Naive B cell (primary cell): ENCODE measurements at regions not wholly inside any gene's neighbourhood (a gene's known extent, or its start where the extent isn't known, plus 50 kb on each side); places are given as distances from the start of the nearest gene placed in this dataset.
A peak's percentile ranks its signal among the peaks of the same experiment; 100 is the strongest.

Source experiments
- ATAC-seq, 2 donors: fragments of 150-1000 bp; cut with Tn5 transposase; 2 replicates each; pipeline ENCODE4 v1.10.0; 2021; ENCODE audit warnings: low read depth in 2 of 2, mild to moderate bottlenecking in 2 of 2, moderate library complexity in 2 of 2
- DNase-seq: peaks from one replicate; pipeline ENCODE4 v3.0.0; 2022
- H3K27ac Mint-ChIP-seq, 6 donors: one replicate each; pipeline ENCODE4 v1.8.0; 2020 to 2022; ENCODE audit warnings: mild to moderate bottlenecking in 6 of 6, mixed read lengths in 6 of 6, moderate library complexity in 5 of 6, inconsistent platforms in 2 of 6
- H3K27me3 Mint-ChIP-seq, 3 donors: one replicate each; pipeline ENCODE4 v1.8.0; 2021 to 2022; ENCODE audit warnings: mixed read lengths in 3 of 3, mild to moderate bottlenecking in 1 of 3
- H3K36me3 Mint-ChIP-seq, 2 donors: one replicate each; pipeline ENCODE4 v1.8.0; 2020 to 2022; ENCODE audit warnings: mixed read lengths in 2 of 2, inconsistent platforms in 1 of 2, mild to moderate bottlenecking in 1 of 2
- H3K4me1 Mint-ChIP-seq, 3 donors: one replicate each; pipeline ENCODE4 v1.8.0; 2020 to 2022; ENCODE audit warnings: mixed read lengths in 3 of 3, inconsistent platforms in 1 of 3, mild to moderate bottlenecking in 1 of 3, moderate library complexity in 1 of 3
- H3K4me3 Mint-ChIP-seq, 8 donors: one replicate each; pipeline ENCODE4 v1.8.0; 2020 to 2022; ENCODE audit warnings: mild to moderate bottlenecking in 8 of 8, mixed read lengths in 8 of 8, moderate library complexity in 8 of 8, inconsistent platforms in 2 of 8
- H3K9me3 Mint-ChIP-seq, 7 donors: one replicate each; pipeline ENCODE4 v1.8.0; 2020 to 2022; ENCODE audit warnings: mixed read lengths in 7 of 7, mild to moderate bottlenecking in 5 of 7, inconsistent platforms in 2 of 7, moderate library complexity in 1 of 7

DNA sequence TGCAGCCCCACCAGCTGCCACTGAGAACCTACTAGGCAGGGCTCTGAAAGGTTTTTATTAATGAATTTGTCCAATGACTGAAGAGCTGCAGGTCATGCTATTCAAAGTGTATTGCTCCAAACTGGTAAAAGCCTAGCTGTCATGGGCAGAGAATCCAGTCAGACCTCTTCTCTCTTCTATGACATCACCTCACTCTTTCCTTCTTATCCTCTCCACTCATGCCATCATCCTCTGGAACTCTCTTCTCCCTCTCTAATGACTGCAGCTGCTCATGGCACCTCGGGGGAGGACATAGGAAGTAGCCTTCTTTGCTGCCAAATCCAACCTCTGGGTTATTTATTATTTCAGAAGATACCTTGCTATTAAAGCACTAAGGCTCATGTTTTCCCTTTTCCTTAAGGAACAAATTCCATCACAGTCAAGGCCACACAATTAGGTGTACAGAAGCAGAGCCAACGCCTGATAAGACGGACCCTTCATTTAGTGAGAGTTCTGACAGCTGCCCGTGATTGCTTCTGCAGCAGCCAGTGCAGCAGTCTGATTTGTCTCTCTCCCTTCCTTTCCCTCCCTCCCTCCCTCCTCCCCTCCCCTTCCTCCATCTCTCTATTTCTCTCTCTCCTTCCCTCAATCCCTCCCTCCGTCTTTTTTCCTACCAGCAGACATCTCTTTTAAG is 87.0 kb upstream of the ONECUT1 start:
- Mint-ChIP-seq H3K4me3 (no peak overlapping the region), H3K36me3 (no peaks in the 10 kb centered on the region), H3K4me1 (no peaks in the 10 kb centered on the region), H3K9me3 (peaks cover 0 to 2% (median 0%) of the 10 kb centered on the region in 7 donors), H3K27ac (no peak overlapping the region), H3K27me3 (peaks cover 17 to 30% (median 18%) of the 10 kb centered on the region in 3 donors)
- ATAC-seq (no peak), DNase-seq (no peak)

DNA sequence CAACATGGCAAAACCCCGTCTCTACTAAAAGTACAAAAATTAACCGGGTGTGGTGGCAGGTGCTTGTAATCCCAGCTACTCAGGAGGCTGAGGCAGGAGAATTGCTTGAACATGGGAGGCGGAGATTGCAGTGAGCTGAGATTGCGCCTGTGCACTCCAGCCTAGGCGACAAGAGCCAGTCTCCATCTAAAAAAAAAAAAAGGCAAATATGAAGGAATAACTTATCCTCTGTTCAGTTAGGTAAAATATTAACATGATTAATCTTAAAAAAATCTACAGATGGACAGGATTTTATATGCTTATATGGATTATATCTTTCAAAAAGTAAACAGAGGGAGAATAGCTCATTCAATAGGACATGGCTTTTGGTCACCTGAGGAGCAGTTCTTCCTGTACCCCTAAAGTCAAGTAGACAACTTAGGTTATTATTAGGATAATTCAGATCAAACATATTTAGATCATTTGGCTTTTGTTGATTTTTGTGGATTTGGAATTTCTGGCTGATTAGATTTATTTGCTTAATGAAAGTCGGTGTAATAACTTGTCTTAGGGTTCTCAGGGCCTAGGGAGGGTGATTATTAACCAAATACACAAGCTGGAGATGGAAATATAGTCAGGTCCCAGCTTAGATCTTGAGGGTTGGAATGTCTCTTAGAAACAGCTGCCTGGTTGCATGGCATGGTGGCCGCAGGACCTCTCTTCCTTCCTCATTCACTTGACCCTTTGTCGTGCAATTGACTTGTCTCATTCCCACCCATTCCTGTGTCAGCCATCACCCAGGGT is 82.1 kb upstream of the ONECUT1 start:
- Mint-ChIP-seq H3K27me3 (peaks cover 24 to 36% (median 29%) of the 10 kb centered on the region in 3 donors), H3K27ac (peak overlapping the region in 1 of 6 donors; percentile 29), H3K4me3 (no peak overlapping the region), H3K4me1 (no peaks in the 10 kb centered on the region), H3K9me3 (peaks cover 0 to 6% (median under 1%) of the 10 kb centered on the region in 7 donors), H3K36me3 (peaks cover 0 to under 1% of the 10 kb centered on the region in 2 donors)
- DNase-seq = no peak
- ATAC-seq = no peak

DNA sequence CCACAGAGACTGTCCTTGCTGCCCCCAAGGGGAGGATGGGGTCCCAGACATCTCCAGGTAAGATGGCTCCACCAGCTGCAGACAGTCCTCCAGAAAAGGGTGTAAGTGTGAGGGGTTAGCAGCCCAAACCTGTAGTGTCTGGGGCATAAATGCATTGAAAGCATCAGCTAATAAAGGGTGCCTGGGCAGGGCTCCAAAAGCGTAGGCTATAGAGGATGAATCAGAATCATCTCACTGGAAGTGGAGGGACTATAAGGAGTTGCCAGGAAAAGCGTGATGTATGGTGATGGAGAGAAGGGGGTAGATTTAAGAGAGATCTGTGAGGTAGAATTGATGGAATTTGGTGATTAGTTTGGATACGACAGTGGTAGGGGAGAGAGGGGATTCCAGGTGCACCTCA is 79.9 kb upstream of the ONECUT1 start:
- no peak for ATAC-seq

DNA sequence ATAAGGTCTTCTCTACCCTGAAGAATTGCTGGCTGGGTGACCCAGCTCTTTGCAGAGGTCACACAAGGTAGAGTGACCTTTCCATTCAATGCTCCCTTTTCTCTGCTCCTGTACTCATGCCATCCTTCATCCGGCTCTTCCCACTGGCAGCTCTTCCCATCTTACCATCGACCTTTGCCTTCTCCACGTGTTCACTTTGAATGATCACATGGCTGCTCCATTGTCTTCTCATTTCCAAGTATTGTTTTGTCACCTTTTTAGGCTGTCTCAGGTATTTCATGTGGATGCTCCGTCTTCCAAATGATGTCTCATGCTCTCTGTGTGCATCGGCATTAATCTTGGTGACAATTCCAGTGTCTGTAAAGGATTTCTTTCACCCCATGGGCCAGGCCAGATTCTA is 76.6 kb upstream of the ONECUT1 start:
- H3K27ac Mint-ChIP-seq = no peak overlapping the region
- no peak for ATAC-seq

More for the DNA sequence above, 79.9 kb upstream of the ONECUT1 start:
- Mint-ChIP-seq H3K4me3 (no peak overlapping the region), H3K4me1 (no peaks in the 10 kb centered on the region), H3K27me3 (peaks cover 21 to 36% (median 27%) of the 10 kb centered on the region in 3 donors), H3K9me3 (peaks cover 8 to 25% (median 14%) of the 10 kb centered on the region in 7 donors), H3K36me3 (peaks cover 4 to 15% of the 10 kb centered on the region in 2 donors), H3K27ac (no peak overlapping the region)
- DNase-seq = no peak

DNA sequence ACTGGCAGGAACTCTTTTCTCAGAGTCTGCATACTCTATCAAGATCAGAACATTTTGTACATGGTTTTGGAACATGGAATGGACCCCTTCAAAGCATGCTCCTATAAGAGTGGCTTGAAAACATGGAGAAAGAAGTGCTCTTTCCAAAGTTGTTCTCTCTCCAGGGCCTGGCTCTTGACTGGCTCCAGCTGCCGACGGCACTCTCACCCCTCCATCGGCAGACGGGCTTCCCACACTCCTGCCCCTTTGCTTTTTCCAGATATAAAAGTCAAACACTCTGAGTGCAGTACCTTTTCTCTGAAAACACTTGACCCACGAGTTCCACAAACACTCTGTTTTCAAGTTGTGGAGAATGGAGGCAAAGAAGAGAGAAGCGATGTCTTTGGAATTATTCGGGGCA is 72.5 kb upstream of the ONECUT1 start:
- Mint-ChIP-seq H3K27ac (no peak overlapping the region), H3K9me3 (peaks cover 8 to 29% (median 14%) of the 10 kb centered on the region in 7 donors), H3K4me1 (no peaks in the 10 kb centered on the region), H3K4me3 (no peak overlapping the region), H3K36me3 (peaks cover 4 to 21% of the 10 kb centered on the region in 2 donors), H3K27me3 (peaks cover 7 to 20% (median 9%) of the 10 kb centered on the region in 3 donors)
- DNase-seq (no peak), ATAC-seq (no peak)

More for the DNA sequence above, 76.6 kb upstream of the ONECUT1 start:
- Mint-ChIP-seq H3K9me3 (peaks cover 8 to 30% (median 14%) of the 10 kb centered on the region in 7 donors), H3K36me3 (peaks cover 4 to 21% of the 10 kb centered on the region in 2 donors), H3K27me3 (peaks cover 19 to 41% (median 25%) of the 10 kb centered on the region in 3 donors), H3K4me3 (no peak overlapping the region), H3K4me1 (no peaks in the 10 kb centered on the region)
- DNase-seq = no peak

DNA sequence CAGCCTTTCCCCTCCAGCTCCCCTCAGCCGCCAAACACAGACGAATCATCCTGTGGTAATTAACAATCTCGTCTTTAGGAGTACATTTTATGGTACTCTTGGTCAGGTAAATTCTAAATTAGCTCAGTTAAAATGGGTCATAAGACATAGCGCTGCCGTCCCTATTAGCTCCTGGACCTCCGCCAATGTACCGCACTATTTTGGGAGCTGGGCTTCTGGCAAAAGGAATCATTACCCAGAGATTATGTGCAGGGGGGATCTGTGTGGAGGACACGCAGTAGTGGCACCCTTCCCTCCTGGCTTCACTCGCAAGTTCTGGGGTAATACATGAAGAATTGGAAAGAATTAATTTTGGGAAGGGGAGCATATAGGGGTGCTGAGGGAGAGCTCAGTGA is 68.6 kb upstream of the ONECUT1 start:
- no peak for ATAC-seq
- no peaks in the 10 kb centered on the region for H3K36me3 Mint-ChIP-seq
- no peaks in the 10 kb centered on the region for H3K4me1 Mint-ChIP-seq

DNA sequence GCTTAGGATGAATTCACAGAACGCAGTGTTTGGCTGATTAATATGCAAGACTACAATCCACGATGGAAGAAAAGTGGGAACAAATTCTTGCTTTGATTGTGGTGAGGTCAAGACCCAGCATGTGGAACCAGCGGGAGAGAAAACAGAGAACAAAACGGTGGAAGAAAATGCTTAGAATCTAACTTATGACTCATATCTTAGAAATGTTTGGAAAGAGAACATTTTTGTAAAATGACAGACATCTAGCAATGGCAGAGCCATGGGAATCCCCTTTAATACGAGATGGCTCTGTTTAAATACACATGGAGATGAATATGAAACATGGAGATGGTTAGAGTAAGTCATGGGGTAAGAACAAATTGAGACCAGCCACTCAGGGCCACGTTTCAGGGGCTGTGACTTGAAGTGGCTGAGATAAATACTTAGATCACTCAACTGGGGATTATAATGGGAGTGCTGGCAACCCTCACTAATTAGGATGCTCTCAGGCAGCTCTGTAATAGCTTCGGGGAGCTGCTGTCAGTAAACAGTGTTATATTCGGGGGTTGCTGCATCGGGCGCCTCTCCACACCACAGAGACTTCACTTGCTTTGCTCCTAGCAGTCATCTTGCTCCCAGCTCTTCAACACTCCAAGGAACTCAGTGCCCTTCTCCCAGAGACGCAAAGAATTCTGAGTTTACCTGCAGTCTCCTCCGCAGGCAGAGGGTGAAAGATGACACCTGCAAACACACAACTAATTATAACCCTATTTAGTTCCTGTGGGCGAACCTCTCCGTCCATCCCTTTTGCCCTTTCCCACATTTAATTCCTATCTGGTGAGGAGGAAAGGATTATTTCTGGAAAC is 68.0 kb upstream of the ONECUT1 start:
- H3K36me3 Mint-ChIP-seq = no peaks in the 10 kb centered on the region
- no peak for ATAC-seq
- peaks cover 27 to 33% (median 27%) of the 10 kb centered on the region in 3 donors for H3K27me3 Mint-ChIP-seq
- H3K9me3 Mint-ChIP-seq = peaks cover 0 to 2% (median 0%) of the 10 kb centered on the region in 7 donors
- no peak overlapping the region for H3K4me3 Mint-ChIP-seq
- no peaks in the 10 kb centered on the region for H3K4me1 Mint-ChIP-seq
- no peak overlapping the region for H3K27ac Mint-ChIP-seq
- DNase-seq = no peak

More for the DNA sequence above, 68.6 kb upstream of the ONECUT1 start:
- DNase-seq = no peak
- peaks cover 0 to 2% (median 0%) of the 10 kb centered on the region in 7 donors for H3K9me3 Mint-ChIP-seq
- H3K4me3 Mint-ChIP-seq = no peak overlapping the region
- H3K27me3 Mint-ChIP-seq = peaks cover 22 to 28% (median 28%) of the 10 kb centered on the region in 3 donors
- H3K27ac Mint-ChIP-seq = no peak overlapping the region

DNA sequence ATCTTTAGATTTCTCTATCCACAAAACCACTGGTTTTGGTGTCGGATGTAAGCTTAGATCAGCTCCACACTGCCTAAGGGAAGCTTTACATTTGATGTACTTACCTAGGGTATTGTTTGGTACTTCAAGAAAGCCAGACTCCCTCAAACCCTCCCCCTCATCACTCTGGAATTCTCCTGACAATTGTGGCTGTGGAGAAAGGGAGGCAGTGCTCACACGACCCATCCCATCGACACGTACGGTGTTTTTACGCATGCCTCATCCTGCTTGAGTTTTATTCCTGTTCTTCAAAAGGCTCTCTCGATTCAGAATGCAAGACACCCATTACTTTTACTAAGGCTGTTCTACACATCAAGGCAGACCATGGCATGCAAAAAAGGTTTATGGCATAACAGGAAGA is 67.3 kb upstream of the ONECUT1 start:
- no peak for ATAC-seq
- H3K36me3 Mint-ChIP-seq = no peaks in the 10 kb centered on the region
- H3K9me3 Mint-ChIP-seq = peaks cover 0 to 2% (median 0%) of the 10 kb centered on the region in 7 donors
- no peak for DNase-seq
- H3K4me1 Mint-ChIP-seq = no peaks in the 10 kb centered on the region
- H3K27me3 Mint-ChIP-seq = peaks cover 27 to 36% (median 29%) of the 10 kb centered on the region in 3 donors
- no peak overlapping the region for H3K27ac Mint-ChIP-seq
- no peak overlapping the region for H3K4me3 Mint-ChIP-seq

DNA sequence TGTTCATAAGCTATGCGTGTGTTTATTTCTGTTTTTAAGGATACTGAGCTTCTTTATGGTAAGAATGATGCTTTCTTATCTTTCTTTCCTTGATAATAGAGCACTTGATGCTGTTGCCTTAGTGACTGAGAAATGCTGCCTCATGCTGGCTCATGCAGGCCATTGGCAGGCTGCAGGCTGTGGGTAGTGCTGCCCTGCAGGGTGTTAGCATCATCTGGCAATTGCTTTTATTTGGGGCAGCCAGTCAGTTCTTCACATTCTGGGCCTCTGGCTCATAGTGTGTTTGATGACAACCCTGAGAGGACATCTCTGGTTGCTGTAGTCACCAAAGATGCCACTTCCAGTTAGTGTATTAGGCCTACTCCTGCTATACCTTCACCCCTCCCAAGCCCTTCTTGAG is 66.2 kb upstream of the ONECUT1 start:
- peaks cover 27 to 29% (median 29%) of the 10 kb centered on the region in 3 donors for H3K27me3 Mint-ChIP-seq
- no peak overlapping the region for H3K27ac Mint-ChIP-seq
- peaks cover 0 to 2% (median 0%) of the 10 kb centered on the region in 7 donors for H3K9me3 Mint-ChIP-seq
- no peak for DNase-seq
- H3K4me1 Mint-ChIP-seq = no peaks in the 10 kb centered on the region
- no peak for ATAC-seq
- H3K36me3 Mint-ChIP-seq = no peaks in the 10 kb centered on the region
- H3K4me3 Mint-ChIP-seq = no peak overlapping the region

DNA sequence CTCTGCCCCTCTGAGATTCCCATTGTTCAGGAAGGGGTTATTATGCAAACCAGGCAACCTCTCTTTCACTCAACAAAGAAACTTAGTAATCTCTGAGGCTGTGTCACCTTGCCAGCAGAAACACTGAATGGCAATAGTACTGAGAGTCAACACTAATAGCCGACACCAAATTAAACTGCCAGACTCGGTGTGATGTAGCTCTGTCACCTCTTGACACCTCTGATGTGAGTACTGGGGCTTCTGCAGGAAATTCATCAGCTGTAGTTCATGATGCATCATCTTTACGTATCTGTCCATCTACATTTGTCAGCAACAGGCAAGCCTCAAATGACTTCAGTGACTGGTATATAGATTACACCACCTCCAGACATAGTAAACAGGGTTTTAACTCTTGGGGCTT is 65.0 kb upstream of the ONECUT1 start:
- Mint-ChIP-seq H3K4me3 (peak overlapping the region in 1 of 8 donors; percentile 5), H3K4me1 (no peaks in the 10 kb centered on the region), H3K36me3 (no peaks in the 10 kb centered on the region), H3K27ac (no peak overlapping the region), H3K9me3 (peaks cover 0 to 2% (median 0%) of the 10 kb centered on the region in 7 donors), H3K27me3 (peaks cover 27 to 33% (median 29%) of the 10 kb centered on the region in 3 donors)
- no peak for DNase-seq
- no peak for ATAC-seq

DNA sequence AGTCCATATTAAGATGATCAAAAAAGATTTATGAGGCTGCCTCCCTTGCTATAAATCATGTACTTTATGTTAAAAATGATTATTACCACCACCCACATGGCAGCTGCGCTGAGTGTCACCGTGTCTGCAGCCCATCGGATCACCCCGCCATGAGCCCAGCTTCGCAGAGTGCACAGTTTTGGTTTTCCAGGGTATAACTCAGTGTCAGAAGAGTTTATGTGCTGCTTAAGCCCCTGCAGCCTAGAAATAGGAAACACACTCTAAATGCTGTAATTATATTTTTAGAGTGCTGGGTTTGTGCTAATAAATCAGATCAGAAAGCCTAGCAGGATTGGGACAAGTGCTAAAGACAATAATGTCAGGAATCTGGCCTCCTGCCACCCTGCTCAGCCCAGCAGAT is 54.7 kb upstream of the ONECUT1 start:
- no peaks in the 10 kb centered on the region for H3K4me1 Mint-ChIP-seq
- peaks cover 0 to 7% of the 10 kb centered on the region in 2 donors for H3K36me3 Mint-ChIP-seq
- peaks cover 3 to 10% (median 6%) of the 10 kb centered on the region in 7 donors for H3K9me3 Mint-ChIP-seq
- H3K27me3 Mint-ChIP-seq = peaks cover 16 to 37% (median 27%) of the 10 kb centered on the region in 3 donors
- DNase-seq = no peak
- H3K4me3 Mint-ChIP-seq = no peak overlapping the region
- ATAC-seq = no peak
- H3K27ac Mint-ChIP-seq = no peak overlapping the region
